ENCODE measurements at regions not wholly inside any gene's neighbourhood (a gene's known extent, or its start where the extent isn't known, plus 50 kb on each side); places are given as distances from the start of the nearest gene placed in this dataset.
A peak's percentile ranks its signal among the peaks of the same experiment; 100 is the strongest.

GRCh38 chr11:10932976-10933375, 75.1 kb upstream of the ZBED5 start:
- DNase-seq: no peak

GRCh38 chr11:10931761-10932670, 74.2 kb upstream of the ZBED5 start:
- Histone ChIP-seq H3K4me1 (ENCODE audit: control insufficient read depth in 1 of 2, insufficient read depth in 2 of 2, low read length in 2 of 2) (peaks cover 2 to 6% of the 10 kb centered on the region in 2 experiments), H3K27me3 (ENCODE audit: insufficient read depth, low read length) (no peaks in the 10 kb centered on the region), H3K18ac (ENCODE audit: low read length) (peak overlapping the region; percentile 16), H4K12ac (ENCODE audit: low read depth, low read length) (no peak overlapping the region), H3K14ac (ENCODE audit: low read length) (no peak overlapping the region), H2AFZ (ENCODE audit: insufficient read depth, low read length, poor library complexity) (peak overlapping the region; percentile 86), H3K4me2 (ENCODE audit: low read length) (peak overlapping the region; percentile 98), H3K4me3 (ENCODE audit: low read depth, low read length) (peak overlapping the region; percentile 73), H3K9ac (ENCODE audit: low read length) (no peak overlapping the region), H4K8ac (ENCODE audit: low read depth, low read length) (peak overlapping the region; percentile 74), H4K91ac (ENCODE audit: low read depth, low read length) (peak overlapping the region; percentile 81), H2BK12ac (ENCODE audit: low read length) (no peak overlapping the region), H2BK120ac (ENCODE audit: insufficient read depth, low read length, poor library complexity) (peak overlapping the region; percentile 75), H3K79me1 (ENCODE audit: low read length) (peaks cover 13% of the 10 kb centered on the region), H2BK5ac (ENCODE audit: low read depth, low read length, poor library complexity) (no peak overlapping the region), H3K9me3 (ENCODE audit: insufficient read depth, low read depth, low read length) (no peaks in the 10 kb centered on the region), H3K27ac (ENCODE audit: low read depth, low read length) (no peak overlapping the region), H2AK5ac (ENCODE audit: low read length) (no peak overlapping the region), H3K36me3 (ENCODE audit: control insufficient read depth in 1 of 2, insufficient read depth in 2 of 2, low read length in 2 of 2) (no peaks in the 10 kb centered on the region), H3K79me2 (ENCODE audit: control insufficient read depth, insufficient read depth, low read length, poor library complexity) (peaks cover 1% of the 10 kb centered on the region), H3K23ac (ENCODE audit: low read length) (no peak overlapping the region), H3K4ac (ENCODE audit: low read depth, low read length) (peak overlapping the region; percentile 2)
- DNase-seq: peak in 1 of 2 donors; percentile 39
- no CpG with 5 or more reads among the region's 14 CpGs for WGBS (ENCODE audit: extremely low coverage, insufficient coverage, insufficient read length)

More at GRCh38 chr11:10932976-10933375, 75.1 kb upstream of the ZBED5 start:
- Histone ChIP-seq H3K9ac (ENCODE audit: low read length) (no peak overlapping the region), H2AFZ (ENCODE audit: insufficient read depth, low read length, poor library complexity) (no peak overlapping the region), H3K27ac (ENCODE audit: low read depth, low read length) (no peak overlapping the region), H2AK5ac (ENCODE audit: low read length) (no peak overlapping the region), H3K79me1 (ENCODE audit: low read length) (peaks cover 13% of the 10 kb centered on the region), H3K4me1 (ENCODE audit: control insufficient read depth in 1 of 2, insufficient read depth in 2 of 2, low read length in 2 of 2) (peaks cover 2 to 6% of the 10 kb centered on the region in 2 experiments), H2BK12ac (ENCODE audit: low read length) (no peak overlapping the region), H3K4me3 (ENCODE audit: low read depth, low read length) (no peak overlapping the region), H3K4me2 (ENCODE audit: low read length) (no peak overlapping the region), H3K23ac (ENCODE audit: low read length) (no peak overlapping the region), H3K27me3 (ENCODE audit: insufficient read depth, low read length) (no peaks in the 10 kb centered on the region), H4K91ac (ENCODE audit: low read depth, low read length) (no peak overlapping the region), H3K4ac (ENCODE audit: low read depth, low read length) (no peak overlapping the region), H3K18ac (ENCODE audit: low read length) (no peak overlapping the region), H2BK5ac (ENCODE audit: low read depth, low read length, poor library complexity) (no peak overlapping the region), H4K8ac (ENCODE audit: low read depth, low read length) (no peak overlapping the region), H3K79me2 (ENCODE audit: control insufficient read depth, insufficient read depth, low read length, poor library complexity) (peaks cover 1% of the 10 kb centered on the region), H3K14ac (ENCODE audit: low read length) (no peak overlapping the region), H4K12ac (ENCODE audit: low read depth, low read length) (no peak overlapping the region), H3K9me3 (ENCODE audit: insufficient read depth, low read depth, low read length) (no peaks in the 10 kb centered on the region), H2BK120ac (ENCODE audit: insufficient read depth, low read length, poor library complexity) (no peak overlapping the region), H3K36me3 (ENCODE audit: control insufficient read depth in 1 of 2, insufficient read depth in 2 of 2, low read length in 2 of 2) (no peaks in the 10 kb centered on the region)
- WGBS (ENCODE audit: extremely low coverage, insufficient coverage, insufficient read length): no CpG with 5 or more reads among the region's 5 CpGs

GRCh38 chr11:10930972-10931760, 73.3 kb upstream of the ZBED5 start:
- Histone ChIP-seq H3K36me3 (ENCODE audit: control insufficient read depth in 1 of 2, insufficient read depth in 2 of 2, low read length in 2 of 2) (no peaks in the 10 kb centered on the region), H3K79me1 (ENCODE audit: low read length) (peaks cover 13% of the 10 kb centered on the region), H3K27me3 (ENCODE audit: insufficient read depth, low read length) (no peaks in the 10 kb centered on the region), H4K8ac (ENCODE audit: low read depth, low read length) (peak overlapping the region; percentile 92), H4K91ac (ENCODE audit: low read depth, low read length) (peak overlapping the region; percentile 81), H3K4ac (ENCODE audit: low read depth, low read length) (peak overlapping the region; percentile 15), H2AK5ac (ENCODE audit: low read length) (no peak overlapping the region), H2BK120ac (ENCODE audit: insufficient read depth, low read length, poor library complexity) (peak overlapping the region; percentile 77), H3K4me2 (ENCODE audit: low read length) (peak overlapping the region; percentile 98), H2BK5ac (ENCODE audit: low read depth, low read length, poor library complexity) (peak overlapping the region; percentile 64), H2AFZ (ENCODE audit: insufficient read depth, low read length, poor library complexity) (peak overlapping the region; percentile 86), H3K79me2 (ENCODE audit: control insufficient read depth, insufficient read depth, low read length, poor library complexity) (peaks cover 1% of the 10 kb centered on the region), H3K23ac (ENCODE audit: low read length) (no peak overlapping the region), H3K9me3 (ENCODE audit: insufficient read depth, low read depth, low read length) (no peaks in the 10 kb centered on the region), H3K4me3 (ENCODE audit: low read depth, low read length) (peak overlapping the region; percentile 73), H3K18ac (ENCODE audit: low read length) (peak overlapping the region; percentile 54), H3K4me1 (ENCODE audit: control insufficient read depth in 1 of 2, insufficient read depth in 2 of 2, low read length in 2 of 2) (peaks cover 2 to 6% of the 10 kb centered on the region in 2 experiments), H3K9ac (ENCODE audit: low read length) (peak overlapping the region; percentile 73), H2BK12ac (ENCODE audit: low read length) (peak overlapping the region; percentile 63), H4K12ac (ENCODE audit: low read depth, low read length) (peak overlapping the region; percentile 34), H3K27ac (ENCODE audit: low read depth, low read length) (peak overlapping the region; percentile 31), H3K14ac (ENCODE audit: low read length) (peak overlapping the region; percentile 65)
- peak; percentile 80 to 89 for DNase-seq
- no CpG with 5 or more reads among the region's 69 CpGs for WGBS (ENCODE audit: extremely low coverage, insufficient coverage, insufficient read length)

GRCh38 chr11:10930224-10930971, 72.5 kb upstream of the ZBED5 start:
- Histone ChIP-seq H3K79me1 (ENCODE audit: low read length) (peaks cover 13% of the 10 kb centered on the region), H3K27ac (ENCODE audit: low read depth, low read length) (no peak overlapping the region), H3K4ac (ENCODE audit: low read depth, low read length) (no peak overlapping the region), H2BK12ac (ENCODE audit: low read length) (peak overlapping the region; percentile 56), H3K79me2 (ENCODE audit: control insufficient read depth, insufficient read depth, low read length, poor library complexity) (peaks cover 1% of the 10 kb centered on the region), H3K23ac (ENCODE audit: low read length) (no peak overlapping the region), H3K4me1 (ENCODE audit: control insufficient read depth in 1 of 2, insufficient read depth in 2 of 2, low read length in 2 of 2) (peaks cover 6 to 9% of the 10 kb centered on the region in 2 experiments), H3K18ac (ENCODE audit: low read length) (peak overlapping the region; percentile 54), H4K8ac (ENCODE audit: low read depth, low read length) (peak overlapping the region; percentile 74), H2BK5ac (ENCODE audit: low read depth, low read length, poor library complexity) (peak overlapping the region; percentile 22), H3K36me3 (ENCODE audit: control insufficient read depth in 1 of 2, insufficient read depth in 2 of 2, low read length in 2 of 2) (no peaks in the 10 kb centered on the region), H2AFZ (ENCODE audit: insufficient read depth, low read length, poor library complexity) (peak overlapping the region; percentile 86), H2AK5ac (ENCODE audit: low read length) (no peak overlapping the region), H3K9ac (ENCODE audit: low read length) (peak overlapping the region; percentile 48), H3K4me3 (ENCODE audit: low read depth, low read length) (peak overlapping the region; percentile 73), H3K9me3 (ENCODE audit: insufficient read depth, low read depth, low read length) (no peaks in the 10 kb centered on the region), H3K27me3 (ENCODE audit: insufficient read depth, low read length) (no peaks in the 10 kb centered on the region), H3K14ac (ENCODE audit: low read length) (peak overlapping the region; percentile 65), H3K4me2 (ENCODE audit: low read length) (peak overlapping the region; percentile 98), H4K12ac (ENCODE audit: low read depth, low read length) (peak overlapping the region; percentile 4), H4K91ac (ENCODE audit: low read depth, low read length) (peak overlapping the region; percentile 81), H2BK120ac (ENCODE audit: insufficient read depth, low read length, poor library complexity) (peak overlapping the region; percentile 77)
- DNase-seq: peak in 1 of 2 donors; percentile 6
- no CpG with 5 or more reads among the region's 35 CpGs for WGBS (ENCODE audit: extremely low coverage, insufficient coverage, insufficient read length)

Measured in trophoblast cell (in vitro differentiated cells and primary cell).